NCI-H748 (cell line): ENCODE measurements at regions not wholly inside any gene's neighbourhood (a gene's known extent, or its start where the extent isn't known, plus 50 kb on each side); places are given as distances from the start of the nearest gene placed in this dataset.
"Not testable (repeated sequence)": the region's sequence is repeated elsewhere in the genome, so short reads cannot be mapped to it uniquely, and the experiment has no call there.

ENCODE experiments used
- DNase-seq: peaks from one replicate; lab custom pipeline; 2025; ENCODE audit not compliant: unreplicated experiment; lab: John Stamatoyannopoulos, UW

DNA sequence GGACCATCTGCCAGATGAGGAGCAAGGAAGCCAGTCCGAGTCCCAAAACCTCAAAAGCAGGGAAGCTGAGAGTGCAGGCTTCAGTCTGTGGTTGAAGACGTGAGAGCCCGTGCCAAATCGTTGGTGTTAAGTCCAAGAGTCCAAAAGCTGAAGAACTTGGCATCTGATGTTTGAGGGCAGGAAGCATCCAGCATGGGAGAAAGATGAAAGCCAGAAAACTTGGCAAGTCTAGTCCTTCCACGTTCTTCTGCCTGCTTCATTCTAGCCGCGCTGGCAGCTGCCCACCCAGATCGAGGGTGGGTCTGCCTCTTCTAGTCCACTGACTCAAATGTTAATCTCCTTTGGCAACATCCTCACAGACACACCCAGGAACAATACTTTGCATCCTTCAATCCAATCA, 293.8 kb downstream of the RDH14 start:
- DNase-seq: not testable (repeated sequence)

DNA sequence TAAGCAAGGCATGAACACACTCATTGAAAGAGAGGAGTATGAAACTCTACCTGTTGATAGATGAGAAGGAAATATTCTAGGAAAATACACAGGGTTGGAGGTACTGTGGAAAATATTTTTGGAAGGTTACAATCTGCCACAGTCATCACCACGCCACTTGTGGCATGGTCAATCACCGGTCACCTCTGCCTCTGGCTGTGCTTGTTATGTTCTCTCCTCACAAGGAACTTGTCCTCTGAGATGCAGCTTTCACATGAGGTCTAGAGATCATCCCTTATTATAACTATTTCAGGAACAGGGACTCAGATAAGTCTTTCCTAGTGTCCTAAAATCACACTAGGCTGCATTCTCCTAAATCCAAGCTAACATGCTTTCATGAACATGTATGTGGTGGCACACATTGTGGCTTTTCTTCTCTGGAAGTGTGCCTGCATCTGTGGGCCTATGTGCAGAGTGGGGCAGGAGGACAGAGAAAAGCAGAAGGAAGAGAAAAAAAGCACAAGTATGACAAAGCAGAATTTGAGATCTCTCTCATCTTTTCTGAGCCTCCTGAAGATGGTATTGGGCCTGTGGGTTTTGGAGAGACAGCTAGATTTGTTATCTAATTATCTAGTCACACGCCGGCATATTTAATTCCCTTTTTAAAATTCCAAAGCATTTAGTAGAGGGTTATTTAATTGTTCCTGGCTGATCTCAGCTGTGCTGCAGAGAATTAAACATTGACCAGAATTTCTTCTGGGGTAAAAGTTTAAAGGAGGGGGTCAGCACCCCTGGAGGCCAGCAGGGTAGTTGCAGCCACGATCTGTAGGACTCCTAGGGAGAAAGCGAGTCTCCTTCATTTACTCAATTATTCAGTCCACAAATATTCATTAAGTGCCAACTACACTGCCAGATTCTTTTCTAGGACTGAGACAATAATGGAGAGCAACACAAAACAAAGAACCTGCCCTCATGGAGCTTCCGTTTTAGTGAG, 294.6 kb downstream of the RDH14 start:
- DNase-seq: no peak

- DNase-seq: no peak
These were observed 297.9 kb downstream of the RDH14 start for GRCh38 chr2:18262601-18263000.

DNA sequence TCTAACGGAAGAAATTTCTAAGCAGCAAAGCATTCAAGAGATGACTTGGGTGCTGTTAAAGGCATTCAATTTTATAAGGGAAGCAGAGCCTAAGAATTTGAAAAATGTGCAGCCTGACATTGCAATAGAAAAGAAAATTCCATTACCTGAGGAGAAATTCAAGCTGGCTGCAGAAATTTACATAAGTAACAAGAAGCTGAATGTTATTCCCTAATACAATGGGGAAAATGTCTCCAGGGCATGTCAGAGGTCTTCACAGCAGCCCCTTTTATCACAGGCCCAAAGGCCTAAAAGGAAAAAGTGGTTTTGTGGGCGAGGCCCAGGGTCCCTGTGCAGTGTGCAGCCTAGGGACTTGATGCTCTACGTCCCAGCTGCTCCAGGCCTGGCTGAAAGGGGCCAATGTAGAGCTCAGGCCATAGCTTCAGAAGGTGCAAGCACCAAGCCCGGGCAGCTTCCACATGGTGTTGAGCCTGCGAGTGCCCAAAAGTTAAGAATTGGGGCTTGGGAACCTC, 306.7 kb downstream of the RDH14 start:
- DNase-seq: no peak

GRCh38 chr2:18251486-18251885, 309.0 kb downstream of the RDH14 start:
- no peak for DNase-seq

- DNase-seq: peak; percentile 26
These were observed 313.0 kb downstream of the RDH14 start for GRCh38 chr2:18247282-18248110.

GRCh38 chr2:18245375-18245774, 315.1 kb downstream of the RDH14 start:
- DNase-seq: no peak

GRCh38 chr2:18244845-18245244, 315.6 kb downstream of the RDH14 start:
- peak; percentile 7 for DNase-seq

GRCh38 chr2:18243816-18244215, 316.6 kb downstream of the RDH14 start:
- no peak for DNase-seq

GRCh38 chr2:18242716-18243115, 317.7 kb downstream of the RDH14 start:
- no peak for DNase-seq

- no peak for DNase-seq
These were observed 322.2 kb downstream of the RDH14 start for GRCh38 chr2:18238209-18238608.

DNA sequence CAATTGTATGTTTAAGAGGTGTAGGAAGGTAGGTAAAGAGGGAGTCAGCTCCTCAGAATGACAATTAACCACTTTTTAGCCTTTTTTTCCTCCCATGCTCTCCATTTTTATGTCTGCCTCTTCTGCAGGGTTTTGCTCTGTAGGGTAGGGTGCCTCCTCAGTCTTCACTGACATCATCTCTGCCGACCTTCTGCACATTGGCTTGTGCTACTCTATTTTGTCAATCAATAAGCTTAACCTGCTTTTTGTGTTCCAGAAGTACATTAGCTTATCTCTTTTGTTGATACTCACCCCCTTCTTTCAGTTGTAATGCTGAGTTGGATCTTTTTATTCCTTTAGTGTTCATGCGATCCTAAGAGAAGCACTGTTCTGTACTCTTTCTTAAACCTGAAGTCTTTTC, 323.2 kb downstream of the RDH14 start:
- no peak for DNase-seq

DNA sequence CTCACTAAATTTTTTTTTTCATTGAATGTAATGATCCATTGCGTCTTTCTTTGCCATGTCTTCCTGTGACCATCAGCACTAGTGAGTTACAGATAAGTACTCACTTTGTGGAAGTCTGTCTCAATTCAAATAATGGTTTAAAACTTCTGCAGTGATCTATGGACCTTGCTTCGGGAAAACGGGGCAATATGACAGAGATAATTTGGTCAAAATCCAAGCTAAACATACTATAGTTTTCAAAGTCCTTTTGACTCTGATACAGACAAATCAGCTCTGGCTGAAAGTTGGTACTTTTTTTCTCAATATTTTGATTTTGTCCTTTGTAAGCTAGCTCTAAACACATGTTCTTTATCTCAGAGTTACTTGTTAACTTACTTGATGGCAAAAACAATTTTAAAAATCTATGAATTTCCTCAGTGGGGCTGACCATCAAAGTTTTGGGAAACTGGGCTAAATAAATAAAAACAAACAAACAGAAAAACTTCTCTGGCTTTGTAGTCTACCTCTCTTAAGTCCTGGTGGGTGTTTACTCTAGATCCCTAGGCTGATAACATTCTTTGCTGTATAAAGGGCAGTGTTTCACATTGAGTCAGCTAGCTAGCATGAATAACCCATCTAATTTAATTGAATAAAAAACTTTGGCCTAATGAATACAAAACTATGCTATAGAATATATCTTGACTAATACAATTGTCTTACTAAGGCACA, 327.6 kb downstream of the RDH14 start:
- DNase-seq: no peak

DNA sequence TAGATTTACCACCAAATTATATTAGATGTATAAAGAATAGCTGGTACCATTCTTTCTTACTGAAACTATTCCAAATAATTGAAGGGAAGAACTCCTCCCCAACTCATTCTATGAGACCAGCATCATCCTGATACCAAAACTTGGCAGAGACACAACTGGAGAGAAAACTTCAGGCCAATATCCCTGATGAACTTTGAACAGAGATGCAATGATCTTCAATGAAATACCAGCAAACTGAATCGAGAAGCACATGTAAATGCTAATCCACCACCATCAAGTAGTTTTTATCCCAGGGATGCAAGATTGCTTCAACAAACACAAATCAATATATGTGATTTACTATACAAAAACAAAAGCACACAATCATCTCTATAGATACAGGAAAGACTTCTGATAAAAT, 329.8 kb downstream of the RDH14 start:
- no peak for DNase-seq

GRCh38 chr2:18219676-18220075, 340.8 kb downstream of the RDH14 start:
- no peak for DNase-seq

DNA sequence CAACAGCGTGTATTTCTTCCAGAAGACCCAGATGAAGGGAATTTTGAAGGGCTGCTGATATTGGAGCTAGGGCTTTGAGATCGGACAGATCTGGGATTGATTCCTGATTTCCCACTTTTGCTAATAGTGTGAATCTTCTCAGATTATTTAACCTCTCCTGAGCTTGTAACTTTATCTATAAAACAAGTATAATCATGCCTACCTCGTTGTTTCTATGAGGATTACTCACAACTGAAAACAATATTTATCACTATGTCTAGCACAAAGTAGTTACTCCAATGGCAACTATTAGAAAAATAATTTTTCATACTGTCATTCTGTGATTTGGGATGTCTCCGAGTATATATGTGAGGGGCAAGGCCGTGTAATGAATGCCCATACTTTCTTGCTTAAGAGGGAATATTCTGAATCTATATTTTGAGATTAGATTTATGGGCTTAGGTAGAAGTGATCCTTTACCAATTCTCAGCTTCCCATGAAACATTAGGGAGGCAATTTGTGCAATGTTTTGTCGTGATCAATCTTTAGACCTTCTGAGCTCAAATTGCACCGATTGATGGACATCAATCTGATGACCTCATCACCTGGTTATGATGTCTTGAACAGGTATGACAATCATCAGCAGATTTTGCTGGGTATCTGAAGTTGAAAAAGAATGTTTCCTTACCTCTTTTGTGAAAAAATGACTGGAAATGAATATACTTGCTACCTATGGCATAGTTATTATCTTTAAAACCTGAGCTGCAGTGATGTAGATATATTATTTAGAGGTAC, 339.9 kb downstream of the KCNS3 start:
- DNase-seq: no peak

DNA sequence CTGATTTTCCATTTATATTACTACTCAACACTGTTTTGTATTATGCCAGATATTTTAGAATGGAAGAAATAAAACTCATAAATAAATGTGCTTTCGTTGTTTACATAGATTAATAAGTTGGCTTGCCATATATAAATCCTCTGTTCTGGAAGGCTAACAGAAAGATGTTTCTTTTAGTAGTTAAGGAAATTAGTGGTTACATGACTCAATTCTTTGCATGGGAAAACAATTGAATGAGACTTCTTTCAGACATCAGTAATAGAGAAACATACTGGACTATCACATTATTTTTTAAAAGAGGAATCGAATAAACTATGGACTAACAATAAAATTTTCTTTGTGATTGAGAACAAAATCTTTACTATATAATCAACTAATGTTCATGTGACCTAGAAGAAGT, 336.5 kb downstream of the KCNS3 start:
- no peak for DNase-seq

- no peak for DNase-seq
These were observed 335.5 kb downstream of the KCNS3 start for GRCh38 chr2:18213986-18214385.

- DNase-seq: peak; percentile 72
These were observed 331.6 kb downstream of the KCNS3 start for GRCh38 chr2:18209934-18210639.

GRCh38 chr2:18208956-18209355, 330.5 kb downstream of the KCNS3 start:
- no peak for DNase-seq
